DMS153 (cell line): ENCODE measurements at regions not wholly inside any gene's neighbourhood (a gene's known extent, or its start where the extent isn't known, plus 50 kb on each side); places are given as distances from the start of the nearest gene placed in this dataset.

Source experiments
- DNase-seq: peaks from one replicate; lab custom pipeline; 2025; lab: John Stamatoyannopoulos, UW

- no peak for DNase-seq
Measured at GRCh38 chr5:10173716-10174115, 76.0 kb downstream of the ATPSCKMT start.

- DNase-seq, result no peak
Measured at GRCh38 chr5:10172247-10172646, 77.4 kb downstream of the ATPSCKMT start.

- no peak for DNase-seq
Measured at GRCh38 chr5:10169359-10169758, 80.3 kb downstream of the ATPSCKMT start.

GRCh38 chr5:10168254-10168653 is 81.4 kb downstream of the ATPSCKMT start:
- DNase-seq, result no peak

GRCh38 chr5:10167806-10168205 is 81.9 kb downstream of the ATPSCKMT start:
- no peak for DNase-seq

GRCh38 chr5:10166392-10166791 is 83.3 kb downstream of the ATPSCKMT start:
- no peak for DNase-seq

- DNase-seq, result no peak
Measured at GRCh38 chr5:10162468-10162867, 87.2 kb downstream of the ATPSCKMT start.

- no peak for DNase-seq
Measured at GRCh38 chr5:10161778-10162177, 87.9 kb downstream of the ATPSCKMT start.

GRCh38 chr5:10160241-10160640 is 89.4 kb downstream of the ATPSCKMT start:
- DNase-seq, result no peak

- DNase-seq, result no peak
Measured at GRCh38 chr5:10158886-10159285, 90.8 kb downstream of the ATPSCKMT start.

GRCh38 chr5:10157085-10157669 is 92.5 kb downstream of the ATPSCKMT start:
- peak; percentile 70 for DNase-seq

GRCh38 chr5:10155897-10156667 is 93.6 kb downstream of the ATPSCKMT start:
- no peak for DNase-seq

- DNase-seq, result no peak
Measured at GRCh38 chr5:10153808-10154537, 95.7 kb downstream of the ATPSCKMT start.

GRCh38 chr5:10153394-10153793 is 96.3 kb downstream of the ATPSCKMT start:
- DNase-seq, result no peak

- no peak for DNase-seq
Measured at GRCh38 chr5:10151656-10152055, 98.0 kb downstream of the ATPSCKMT start.

- DNase-seq, result no peak
Measured at GRCh38 chr5:10149911-10150310, 99.8 kb downstream of the ATPSCKMT start.

- DNase-seq, result peak; percentile 28
Measured at GRCh38 chr5:10145923-10146401, 103.7 kb downstream of the ATPSCKMT start.

GRCh38 chr5:10144040-10144439 is 105.6 kb downstream of the ATPSCKMT start:
- DNase-seq, result no peak

GRCh38 chr5:10140195-10140973 is 109.3 kb downstream of the ATPSCKMT start:
- no peak for DNase-seq

GRCh38 chr5:10138395-10139057 is 111.2 kb downstream of the ATPSCKMT start:
- DNase-seq, result no peak

- no peak for DNase-seq
Measured at GRCh38 chr5:10133830-10134229, 115.9 kb downstream of the ATPSCKMT start.

GRCh38 chr5:10130881-10131280 is 118.8 kb downstream of the ATPSCKMT start:
- DNase-seq, result no peak
